OCI-LY7 (cell line): ENCODE measurements at regions not wholly inside any gene's neighbourhood (a gene's known extent, or its start where the extent isn't known, plus 50 kb on each side); places are given as distances from the start of the nearest gene placed in this dataset.

ENCODE experiments used
- BruUV-seq: library from RNA; stranded (reverse); fragments of 400-500 nt; replicated peaks from 2 replicates; lab custom pipeline; 2021; lab: Mats Ljungman, UMichigan
- CTCF ChIA-PET: fragments of 300-600 bp; sonication (Branson Sonifier 250); formaldehyde crosslinking; loops from one replicate; lab custom pipeline; 2022; ENCODE audit warnings: antibody characterized with exemption; ENCODE audit not compliant: unreplicated experiment; lab: Charles Lee
- POLR2A ChIA-PET: fragments of 300-600 bp; sonication (Branson Sonifier 250); formaldehyde crosslinking; loops from one replicate; lab custom pipeline; 2022; ENCODE audit warnings: antibody characterized with exemption; lab: Charles Lee
- DNase-seq: peaks from one replicate; pipeline ENCODE4 v3.0.0-alpha.2; 2015; ENCODE audit warnings: low spot score
- H2AFZ ChIP-seq: fragments of 200-600 bp; sonication (generic), shearing (Covaris generic); 2 replicates; pipeline ENCODE4 v1.6.1; 2014; ENCODE audit warnings: mild to moderate bottlenecking, antibody characterized with exemption, low read length, moderate library complexity
- H3K27ac ChIP-seq: fragments of 200-600 bp; sonication (generic); 2 replicates; pipeline ENCODE4 v1.5.1; 2014; ENCODE audit warnings: mixed run types, low read depth, mild to moderate bottlenecking, moderate library complexity, low read length, inconsistent platforms; ENCODE audit not compliant: poor library complexity, severe bottlenecking
- H3K36me3 ChIP-seq: fragments of 200-600 bp; sonication (generic); 2 replicates; pipeline ENCODE4 v1.6.1; 2014; ENCODE audit warnings: mild to moderate bottlenecking, antibody characterized with exemption, low read length, moderate library complexity, mixed read lengths; ENCODE audit not compliant: insufficient read depth
- H3K4me1 ChIP-seq: fragments of 200-600 bp; sonication (generic); 2 replicates; pipeline ENCODE4 v1.5.1; 2014; ENCODE audit warnings: mild to moderate bottlenecking, low read length; ENCODE audit not compliant: insufficient read depth, poor library complexity, severe bottlenecking
- H3K4me2 ChIP-seq: fragments of 200-600 bp; sonication (generic); 2 replicates; pipeline ENCODE4 v1.6.1; 2014; ENCODE audit warnings: mild to moderate bottlenecking, low read length
- H3K4me3 ChIP-seq: fragments of 200-600 bp; sonication (generic); 2 replicates; pipeline ENCODE4 v1.5.1; 2014; ENCODE audit warnings: mild to moderate bottlenecking, low read depth, low read length; ENCODE audit not compliant: poor library complexity, severe bottlenecking
- H3K79me2 ChIP-seq: fragments of 200-600 bp; sonication (generic); 2 replicates; pipeline ENCODE4 v1.6.1; 2016; ENCODE audit warnings: low read depth, mild to moderate bottlenecking, low read length, moderate library complexity, mixed read lengths; ENCODE audit not compliant: insufficient read depth
- H3K9me2 ChIP-seq: fragments of 200-600 bp; sonication (generic); 2 replicates; pipeline ENCODE4 v1.6.1; 2016; ENCODE audit warnings: mild to moderate bottlenecking, low read length, mixed read lengths; ENCODE audit not compliant: insufficient read depth
- H3K9me3 ChIP-seq: fragments of 200-600 bp; sonication (generic); 2 replicates; pipeline ENCODE4 v1.6.1; 2014; ENCODE audit warnings: mild to moderate bottlenecking, mixed run types, low read length, mixed read lengths
- H4K20me1 ChIP-seq: fragments of 200-600 bp; sonication (generic); 2 replicates; pipeline ENCODE4 v1.6.1; 2014; ENCODE audit warnings: mild to moderate bottlenecking, antibody characterized with exemption, low read length, moderate library complexity, mixed read lengths; ENCODE audit not compliant: insufficient read depth
- CTCF ChIP-seq: fragments of 200-600 bp; sonication (generic); conservative IDR thresholded peaks from 2 replicates; pipeline ENCODE4 v1.5.1; 2014; ENCODE audit warnings: mild to moderate bottlenecking, antibody characterized with exemption, low read length, moderate library complexity, mixed read lengths
- EZH2phosphoT487 ChIP-seq: fragments of 200-600 bp; sonication (generic); IDR thresholded peaks from 2 replicates; pipeline ENCODE4 v1.6.1; 2018; ENCODE audit warnings: low read depth, borderline replicate concordance, mild to moderate bottlenecking, mixed run types, antibody characterized with exemption, low read length, moderate library complexity, mixed read lengths
- intact Hi-C: fragments of 100-400 bp; cut with micrococcal nuclease; formaldehyde crosslinking; loops from one replicate; pipeline ENCODE4 v1.10.0; 2022; ENCODE audit not compliant: unreplicated experiment

GRCh38 chr14:104328607-104329006 is 190.2 kb downstream of the KIF26A start:
- intact Hi-C loops: no loop called here
- no peak overlapping the region for H3K4me2 ChIP-seq
- H3K9me2 ChIP-seq: no peaks in the 10 kb centered on the region
- no peak overlapping the region for H3K27ac ChIP-seq
- H2AFZ ChIP-seq: no peak overlapping the region
- H3K4me1 ChIP-seq: no peaks in the 10 kb centered on the region
- no peak for DNase-seq
- no peaks in the 10 kb centered on the region for H4K20me1 ChIP-seq
- H3K36me3 ChIP-seq: no peaks in the 10 kb centered on the region
- TF ChIP-seq EZH2phosphoT487 (no peak), CTCF (no peak)
- H3K9me3 ChIP-seq: peaks cover 11% of the 10 kb centered on the region; the same call in 1 of the 2 replicates
- POLR2A ChIA-PET: no interaction called here
- H3K79me2 ChIP-seq: no peaks in the 10 kb centered on the region
- BruUV-seq: no TSS peak
- H3K4me3 ChIP-seq: no peak overlapping the region
- CTCF ChIA-PET: no interaction called here

GRCh38 chr14:104329793-104330192 is 191.4 kb downstream of the KIF26A start:
- Histone ChIP-seq H3K27ac (no peak overlapping the region), H3K4me2 (no peak overlapping the region), H3K9me3 (peaks cover 11% of the 10 kb centered on the region; the same call in 1 of the 2 replicates), H3K36me3 (no peaks in the 10 kb centered on the region), H3K9me2 (no peaks in the 10 kb centered on the region), H2AFZ (no peak overlapping the region), H3K79me2 (no peaks in the 10 kb centered on the region), H3K4me3 (no peak overlapping the region), H3K4me1 (no peaks in the 10 kb centered on the region), H4K20me1 (no peaks in the 10 kb centered on the region)
- no peak for TF ChIP-seq EZH2phosphoT487
- CTCF ChIA-PET: no interaction called here
- POLR2A ChIA-PET: no interaction called here
- no TSS peak for BruUV-seq
- intact Hi-C loops: no loop called here
- DNase-seq: no peak

- Histone ChIP-seq H4K20me1 (no peaks in the 10 kb centered on the region), H3K36me3 (no peaks in the 10 kb centered on the region), H3K4me1 (no peaks in the 10 kb centered on the region), H3K9me2 (no peaks in the 10 kb centered on the region), H3K4me3 (no peak overlapping the region), H3K9me3 (peaks cover 11% of the 10 kb centered on the region; the same call in 1 of the 2 replicates), H3K4me2 (no peak overlapping the region), H2AFZ (no peak overlapping the region), H3K27ac (no peak overlapping the region), H3K79me2 (no peaks in the 10 kb centered on the region)
- ChIA-PET CTCF (no interaction called here), POLR2A (no interaction called here)
- DNase-seq: peak; percentile 4
- peak; percentile 47; the same call in 1 of the 2 replicates for TF ChIP-seq CTCF
- no peak for TF ChIP-seq EZH2phosphoT487
- BruUV-seq: no TSS peak
- intact Hi-C loops: no loop called here
Observed at GRCh38 chr14:104331871-104332605, 193.7 kb downstream of the KIF26A start.
